ENCODE measurements at regions not wholly inside any gene's neighbourhood (a gene's known extent, or its start where the extent isn't known, plus 50 kb on each side); places are given as distances from the start of the nearest gene placed in this dataset.

GRCh38 chr6:24987446-24988115 is 51.8 kb upstream of the RIPOR2 start:
- intact Hi-C loops (cut with DNase I) = no loop called here
- no peak for DNase-seq
- no peak for ATAC-seq (ENCODE audit: poor library complexity)

- DNase-seq = no peak
- ATAC-seq (ENCODE audit: poor library complexity) = no peak
- intact Hi-C loops (cut with DNase I) = no loop called here
Measured at GRCh38 chr6:24988562-24988961, 52.8 kb upstream of the RIPOR2 start.

GRCh38 chr6:24990236-24990845 is 54.6 kb upstream of the RIPOR2 start:
- intact Hi-C loops (cut with DNase I) = loop anchor here (2.0 kb wide), 1 partner anchor 134 kb away; no protein-coding TSS in a partner anchor
- no peak for ATAC-seq (ENCODE audit: poor library complexity)

GRCh38 chr6:24990944-24991809 is 55.4 kb upstream of the RIPOR2 start:
- no peak for DNase-seq
- intact Hi-C loops (cut with DNase I) = loop anchor here (2.0 kb wide), 1 partner anchor 134 kb away; no protein-coding TSS in a partner anchor
- no peak for ATAC-seq (ENCODE audit: poor library complexity)

More at GRCh38 chr6:24990236-24990845, 54.6 kb upstream of the RIPOR2 start:
- no peak for DNase-seq

- ATAC-seq (ENCODE audit: poor library complexity) (peak; percentile 81), DNase-seq (no peak)
Measured at GRCh38 chr6:24991810-24992467, 56.2 kb upstream of the RIPOR2 start.

GRCh38 chr6:24994812-24995211 is 59.1 kb upstream of the RIPOR2 start:
- ATAC-seq (ENCODE audit: poor library complexity) (no peak), DNase-seq (no peak)
- intact Hi-C loops (cut with DNase I) = no loop called here

More at GRCh38 chr6:24991810-24992467, 56.2 kb upstream of the RIPOR2 start:
- intact Hi-C loops (cut with DNase I) = loop anchor here (2.0 kb wide), 1 partner anchor 135 kb away; no protein-coding TSS in a partner anchor

- ATAC-seq (ENCODE audit: poor library complexity) = no peak
- intact Hi-C loops (cut with DNase I) = no loop called here
- no peak for DNase-seq
Measured at GRCh38 chr6:24995270-24995669, 59.5 kb upstream of the RIPOR2 start.

GRCh38 chr6:24996269-24996836 is 60.6 kb upstream of the RIPOR2 start:
- ATAC-seq (ENCODE audit: poor library complexity) = peak; percentile 43
- intact Hi-C loops (cut with DNase I) = no loop called here
- DNase-seq = no peak

- ATAC-seq (ENCODE audit: poor library complexity) = no peak
- DNase-seq = no peak
- intact Hi-C loops (cut with DNase I) = no loop called here
Measured at GRCh38 chr6:24997231-24997630, 61.5 kb upstream of the RIPOR2 start.

GRCh38 chr6:24997905-24998304 is 62.1 kb upstream of the RIPOR2 start:
- ATAC-seq (ENCODE audit: poor library complexity) (no peak), DNase-seq (no peak)
- intact Hi-C loops (cut with DNase I) = no loop called here

GRCh38 chr6:25002326-25003091 is 66.7 kb upstream of the RIPOR2 start:
- intact Hi-C loops (cut with DNase I) = no loop called here
- DNase-seq (no peak), ATAC-seq (ENCODE audit: poor library complexity) (no peak)

- intact Hi-C loops (cut with DNase I) = no loop called here
- no peak for ATAC-seq (ENCODE audit: poor library complexity)
- no peak for DNase-seq
Measured at GRCh38 chr6:25004357-25004756, 68.6 kb upstream of the RIPOR2 start.

- no peak for DNase-seq
- ATAC-seq (ENCODE audit: poor library complexity) = no peak
- intact Hi-C loops (cut with DNase I) = no loop called here
Measured at GRCh38 chr6:25005010-25005409, 69.2 kb upstream of the RIPOR2 start.

GRCh38 chr6:25006075-25006474 is 70.3 kb upstream of the RIPOR2 start:
- intact Hi-C loops (cut with DNase I) = no loop called here
- DNase-seq (no peak), ATAC-seq (ENCODE audit: poor library complexity) (no peak)

GRCh38 chr6:25006565-25007001 is 70.8 kb upstream of the RIPOR2 start:
- intact Hi-C loops (cut with DNase I) = no loop called here
- ATAC-seq (ENCODE audit: poor library complexity) (peak; percentile 81), DNase-seq (peak; percentile 56)

- intact Hi-C loops (cut with DNase I) = no loop called here
- DNase-seq (no peak), ATAC-seq (ENCODE audit: poor library complexity) (no peak)
Measured at GRCh38 chr6:25007269-25007699, 71.5 kb upstream of the RIPOR2 start.

- ATAC-seq (ENCODE audit: poor library complexity) = no peak
- no peak for DNase-seq
- intact Hi-C loops (cut with DNase I) = no loop called here
Measured at GRCh38 chr6:25008707-25009392, 73.1 kb upstream of the RIPOR2 start.

Measured in Right ventricle myocardium superior (tissue), 1 donor.